Endothelial cell (in vitro differentiated cells): ENCODE measurements at regions not wholly inside any gene's neighbourhood (a gene's known extent, or its start where the extent isn't known, plus 50 kb on each side); places are given as distances from the start of the nearest gene placed in this dataset.

ENCODE experiments used
- DNase-seq: peaks from one replicate; pipeline ENCODE4 v3.0.0; 2021; ENCODE audit warnings: low spot score
- H3K27ac Mint-ChIP-seq: one replicate; pipeline ENCODE4 v1.8.0; 2021; ENCODE audit warnings: mixed read lengths, inconsistent platforms; ENCODE audit not compliant: unreplicated experiment
- H3K27me3 Mint-ChIP-seq: one replicate; pipeline ENCODE4 v1.8.0; 2021; ENCODE audit warnings: mild to moderate bottlenecking, moderate library complexity, mixed read lengths, inconsistent platforms; ENCODE audit not compliant: unreplicated experiment
- H3K36me3 Mint-ChIP-seq: one replicate; pipeline ENCODE4 v1.8.0; 2021; ENCODE audit warnings: mild to moderate bottlenecking, low read depth, mixed read lengths, inconsistent platforms; ENCODE audit not compliant: unreplicated experiment
- H3K4me1 Mint-ChIP-seq: one replicate; pipeline ENCODE4 v1.8.0; 2021; ENCODE audit warnings: mild to moderate bottlenecking, mixed read lengths, inconsistent platforms; ENCODE audit not compliant: unreplicated experiment
- H3K4me3 Mint-ChIP-seq: one replicate; pipeline ENCODE4 v1.8.0; 2021; ENCODE audit warnings: mild to moderate bottlenecking, mixed read lengths, inconsistent platforms; ENCODE audit not compliant: unreplicated experiment
- H3K9me3 Mint-ChIP-seq: one replicate; pipeline ENCODE4 v1.8.0; 2021; ENCODE audit warnings: mixed read lengths, inconsistent platforms; ENCODE audit not compliant: unreplicated experiment
- TF ChIP-seq, protein P1 (sequence below): fragments of 200-600 bp; sonication (generic); IDR thresholded peaks from one replicate; pipeline ENCODE4 v1.5.0; 2021; ENCODE audit warnings: antibody characterized with exemption; ENCODE audit not compliant: unreplicated experiment

DNA sequence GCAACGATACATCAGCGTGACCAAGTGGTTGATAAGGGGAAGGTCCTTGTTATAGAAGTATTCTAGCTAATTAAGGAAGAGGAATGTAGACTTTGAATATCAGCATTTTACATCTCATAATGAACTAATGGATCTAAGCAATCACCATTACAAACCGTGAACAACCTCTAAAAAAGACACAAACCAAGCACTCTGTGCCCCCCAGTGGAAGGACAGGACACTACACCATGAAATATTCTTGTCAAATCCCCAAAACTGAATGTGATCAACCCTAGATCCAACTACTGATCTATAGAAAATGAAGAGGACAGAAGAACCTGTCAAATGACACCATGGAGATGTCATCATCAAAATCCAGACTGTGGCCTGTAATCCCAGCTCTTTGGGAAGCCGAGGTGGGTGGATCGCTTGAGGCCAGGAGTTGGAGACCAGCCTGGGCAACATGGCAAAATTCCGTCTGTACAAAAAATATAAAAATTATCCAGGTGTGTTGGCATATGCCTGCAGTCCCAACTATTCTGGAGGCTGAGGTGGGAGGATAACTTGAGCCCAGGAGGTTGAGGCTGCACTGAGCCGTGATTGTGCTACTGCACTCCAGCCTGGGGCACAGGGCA is 111.3 kb upstream of the CARD11 start:
- no peaks in the 10 kb centered on the region for H3K9me3 Mint-ChIP-seq
- H3K4me3 Mint-ChIP-seq, result no peak overlapping the region
- no peaks in the 10 kb centered on the region for H3K36me3 Mint-ChIP-seq
- TF ChIP-seq, protein P1, sequence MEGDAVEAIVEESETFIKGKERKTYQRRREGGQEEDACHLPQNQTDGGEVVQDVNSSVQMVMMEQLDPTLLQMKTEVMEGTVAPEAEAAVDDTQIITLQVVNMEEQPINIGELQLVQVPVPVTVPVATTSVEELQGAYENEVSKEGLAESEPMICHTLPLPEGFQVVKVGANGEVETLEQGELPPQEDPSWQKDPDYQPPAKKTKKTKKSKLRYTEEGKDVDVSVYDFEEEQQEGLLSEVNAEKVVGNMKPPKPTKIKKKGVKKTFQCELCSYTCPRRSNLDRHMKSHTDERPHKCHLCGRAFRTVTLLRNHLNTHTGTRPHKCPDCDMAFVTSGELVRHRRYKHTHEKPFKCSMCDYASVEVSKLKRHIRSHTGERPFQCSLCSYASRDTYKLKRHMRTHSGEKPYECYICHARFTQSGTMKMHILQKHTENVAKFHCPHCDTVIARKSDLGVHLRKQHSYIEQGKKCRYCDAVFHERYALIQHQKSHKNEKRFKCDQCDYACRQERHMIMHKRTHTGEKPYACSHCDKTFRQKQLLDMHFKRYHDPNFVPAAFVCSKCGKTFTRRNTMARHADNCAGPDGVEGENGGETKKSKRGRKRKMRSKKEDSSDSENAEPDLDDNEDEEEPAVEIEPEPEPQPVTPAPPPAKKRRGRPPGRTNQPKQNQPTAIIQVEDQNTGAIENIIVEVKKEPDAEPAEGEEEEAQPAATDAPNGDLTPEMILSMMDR, result peak; percentile 81
- no peak overlapping the region for H3K27ac Mint-ChIP-seq
- H3K4me1 Mint-ChIP-seq, result no peaks in the 10 kb centered on the region
- DNase-seq, result peak; percentile 50
- peaks cover 2% of the 10 kb centered on the region for H3K27me3 Mint-ChIP-seq

DNA sequence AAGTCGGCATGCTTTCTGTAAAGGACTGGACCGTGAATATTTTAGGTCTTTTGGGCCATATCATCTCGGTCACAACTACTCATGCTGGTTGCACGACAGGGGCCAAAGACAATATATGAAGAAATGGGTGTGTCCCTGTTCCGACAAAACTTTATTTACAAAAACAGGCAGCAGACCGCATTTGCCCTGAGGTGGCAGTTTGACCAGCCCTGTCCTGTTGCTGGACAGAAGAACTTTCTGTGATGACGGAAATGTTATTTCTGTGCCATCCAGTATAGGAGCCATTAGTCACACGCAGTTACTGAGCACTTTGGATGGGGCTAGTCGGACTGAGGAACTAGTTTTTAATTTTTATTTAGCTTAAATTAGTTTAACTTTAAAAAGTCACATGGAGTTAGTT is 112.8 kb upstream of the CARD11 start:
- no peaks in the 10 kb centered on the region for H3K36me3 Mint-ChIP-seq
- H3K27ac Mint-ChIP-seq, result no peak overlapping the region

DNA sequence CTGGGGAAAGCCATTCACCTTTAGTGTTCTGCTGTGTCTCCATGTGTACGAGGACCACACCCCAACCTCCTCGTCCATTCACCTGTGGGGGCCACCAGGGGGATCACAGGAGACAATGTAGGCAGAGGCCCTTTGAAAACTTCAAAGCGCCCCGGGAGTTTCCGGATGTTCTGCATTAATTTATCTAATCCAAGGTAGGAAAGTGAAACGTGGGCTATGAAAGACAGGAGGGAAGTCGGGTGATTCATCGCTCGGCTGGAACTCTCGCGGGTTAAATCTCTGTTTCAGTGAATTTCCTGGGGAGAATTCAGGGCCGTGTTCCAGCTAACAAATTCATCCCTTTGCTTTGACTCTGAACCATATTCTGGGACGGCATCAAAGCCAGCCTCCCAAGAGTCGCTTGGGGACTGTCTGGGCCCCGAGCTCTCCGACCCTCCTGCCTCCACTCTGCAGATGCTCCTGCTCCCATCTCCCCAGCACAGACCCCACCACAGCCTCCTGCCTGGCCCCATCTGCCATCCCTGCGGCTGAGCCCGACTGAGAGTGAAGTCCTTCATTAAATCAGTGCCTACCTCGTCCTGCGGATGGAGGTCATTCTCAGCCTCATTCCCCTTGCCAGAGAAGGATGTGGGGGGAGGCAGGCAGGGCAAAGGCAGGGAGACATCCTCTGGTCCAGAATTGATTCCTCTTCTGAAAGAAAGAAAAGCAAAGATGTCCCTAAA is 114.1 kb upstream of the CARD11 start:
- H3K27ac Mint-ChIP-seq, result no peak overlapping the region
- no peaks in the 10 kb centered on the region for H3K4me1 Mint-ChIP-seq
- H3K9me3 Mint-ChIP-seq, result no peaks in the 10 kb centered on the region
- H3K27me3 Mint-ChIP-seq, result peaks cover 2% of the 10 kb centered on the region
- no peak for DNase-seq
- TF ChIP-seq, protein P1, result no peak
- H3K36me3 Mint-ChIP-seq, result no peaks in the 10 kb centered on the region
- no peak overlapping the region for H3K4me3 Mint-ChIP-seq

More for the DNA sequence above, 112.8 kb upstream of the CARD11 start:
- Mint-ChIP-seq H3K4me1 (no peaks in the 10 kb centered on the region), H3K4me3 (no peak overlapping the region), H3K9me3 (no peaks in the 10 kb centered on the region), H3K27me3 (peaks cover 2% of the 10 kb centered on the region)
- TF ChIP-seq, protein P1, result no peak
- no peak for DNase-seq

DNA sequence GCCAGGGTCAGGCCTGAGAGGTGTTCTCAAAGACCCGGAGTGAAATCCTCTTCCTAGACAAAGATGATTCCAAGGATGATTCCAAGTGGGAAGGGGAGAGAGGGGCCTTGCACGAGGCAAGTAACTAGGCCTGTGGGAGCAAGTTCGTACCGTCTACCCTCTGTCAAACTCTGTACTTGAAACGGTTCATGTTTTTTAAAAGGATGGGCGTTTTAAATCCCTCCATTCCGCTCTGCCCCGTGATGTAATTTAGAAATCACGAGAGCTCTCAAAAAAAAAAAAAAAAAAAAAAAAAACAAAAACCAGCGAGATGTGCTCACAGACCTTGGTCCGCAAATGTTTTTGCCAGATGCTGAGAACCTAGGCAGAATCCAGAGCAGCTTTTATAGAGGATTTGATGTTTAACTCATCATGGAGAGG is 114.7 kb upstream of the CARD11 start:
- no peak overlapping the region for H3K4me3 Mint-ChIP-seq
- no peaks in the 10 kb centered on the region for H3K9me3 Mint-ChIP-seq
- no peaks in the 10 kb centered on the region for H3K36me3 Mint-ChIP-seq
- peaks cover 2% of the 10 kb centered on the region for H3K27me3 Mint-ChIP-seq
- no peak for DNase-seq
- no peaks in the 10 kb centered on the region for H3K4me1 Mint-ChIP-seq
- no peak overlapping the region for H3K27ac Mint-ChIP-seq
- TF ChIP-seq, protein P1, result no peak

DNA sequence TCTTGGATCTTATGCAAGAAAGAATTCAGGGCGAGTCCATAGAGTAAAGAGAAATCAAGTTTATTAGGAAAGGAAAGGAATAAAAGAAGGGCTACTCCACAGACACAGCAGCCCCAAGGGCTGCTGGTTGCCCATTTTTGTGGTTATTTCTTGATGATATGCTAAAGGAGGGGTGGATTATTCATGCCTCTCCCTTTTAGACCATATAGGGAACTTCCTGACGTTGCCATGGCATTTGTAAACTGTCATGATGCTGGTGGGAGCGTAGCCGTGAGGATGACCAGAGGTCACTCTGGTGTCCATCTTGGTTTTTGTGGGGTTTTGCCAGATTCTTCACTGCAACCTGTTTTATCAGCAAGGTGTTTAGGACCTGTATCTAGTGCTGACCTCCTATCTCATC is 115.4 kb upstream of the CARD11 start:
- Mint-ChIP-seq H3K4me3 (no peak overlapping the region), H3K4me1 (peaks cover 1% of the 10 kb centered on the region), H3K27me3 (peaks cover 2% of the 10 kb centered on the region), H3K36me3 (no peaks in the 10 kb centered on the region), H3K9me3 (peaks cover 1% of the 10 kb centered on the region), H3K27ac (no peak overlapping the region)
- DNase-seq, result no peak
- TF ChIP-seq, protein P1, result no peak
